NOMO-1 (cell line): ENCODE measurements at regions not wholly inside any gene's neighbourhood (a gene's known extent, or its start where the extent isn't known, plus 50 kb on each side); places are given as distances from the start of the nearest gene placed in this dataset.
A peak's percentile ranks its signal among the peaks of the same experiment; 100 is the strongest.

ENCODE experiments used
- DNase-seq, 2 experiments: peaks; one replicate each; lab custom pipeline; 2025; ENCODE audit not compliant: unreplicated experiment in 2 of 2; lab: John Stamatoyannopoulos, UW

GRCh38 chrX:66328950-66329596, 165.0 kb downstream of the HEPH start:
- no peak for DNase-seq

GRCh38 chrX:66360894-66361293, 196.8 kb downstream of the HEPH start:
- no peak for DNase-seq

DNA sequence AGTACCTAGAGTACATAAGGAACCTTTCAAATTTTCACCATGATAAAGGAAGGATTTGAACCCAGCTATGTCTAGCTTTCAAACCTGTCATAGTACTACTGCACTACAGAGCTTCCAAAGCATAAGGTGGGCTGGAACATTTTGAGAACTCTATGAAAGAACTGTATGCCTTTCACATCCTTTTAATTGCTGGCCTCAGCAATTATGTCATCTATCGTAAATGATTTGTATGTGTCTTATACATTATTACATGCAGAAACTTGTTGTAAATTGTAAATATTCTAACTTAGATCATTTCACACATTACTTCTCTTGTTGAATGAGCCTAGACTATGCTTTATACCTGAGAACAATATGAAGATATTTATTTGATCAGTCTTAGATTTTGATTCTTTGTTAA, 220.7 kb downstream of the HEPH start:
- no peak for DNase-seq

GRCh38 chrX:66399273-66399672, 235.2 kb downstream of the HEPH start:
- DNase-seq, result no peak

- DNase-seq, result no peak
Observed at GRCh38 chrX:66402165-66402564, 236.7 kb downstream of the EDA2R start.

- DNase-seq, result peak in 1 of 2 experiments; percentile 10
Observed at GRCh38 chrX:66408507-66408906, 230.4 kb downstream of the EDA2R start.

GRCh38 chrX:66410806-66411205, 228.1 kb downstream of the EDA2R start:
- no peak for DNase-seq
